ENCODE measurements at regions not wholly inside any gene's neighbourhood (a gene's known extent, or its start where the extent isn't known, plus 50 kb on each side); places are given as distances from the start of the nearest gene placed in this dataset.

DNA sequence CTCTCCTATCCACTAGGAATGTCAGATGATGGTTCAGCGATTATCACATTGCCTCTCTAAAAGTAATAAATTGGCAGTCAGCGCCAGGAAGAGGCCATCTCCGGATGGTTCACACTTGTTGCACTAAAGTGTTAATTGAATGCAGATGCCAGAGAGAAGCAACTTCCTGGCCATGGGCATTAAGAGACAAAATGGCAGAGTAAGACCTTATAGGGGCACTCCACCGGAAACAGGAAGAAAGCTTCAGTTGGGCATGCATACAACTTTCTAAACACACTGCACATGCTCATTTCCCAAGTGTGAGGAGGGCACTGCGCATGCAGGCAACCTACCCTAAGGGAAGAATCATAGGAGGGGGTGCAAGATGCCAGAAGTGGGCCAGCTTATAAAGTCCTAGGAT, 71.7 kb upstream of the AUTS2 start (continued):
- TF ChIP-seq, protein P1, sequence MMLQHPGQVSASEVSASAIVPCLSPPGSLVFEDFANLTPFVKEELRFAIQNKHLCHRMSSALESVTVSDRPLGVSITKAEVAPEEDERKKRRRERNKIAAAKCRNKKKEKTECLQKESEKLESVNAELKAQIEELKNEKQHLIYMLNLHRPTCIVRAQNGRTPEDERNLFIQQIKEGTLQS (IDR thresholded peaks at IDR 0.05; ENCODE audit: insufficient read depth, low read depth, low read length), result no peak
- TF ChIP-seq SP4 (IDR thresholded peaks at IDR 0.05; ENCODE audit: low read length), result no peak
- no peak for TF ChIP-seq TCF12 (IDR thresholded peaks at IDR 0.05; ENCODE audit: low read depth, low read length)

All from H1 (cell line).